Ovary (tissue), 3 donors: ENCODE measurements at regions not wholly inside any gene's neighbourhood (a gene's known extent, or its start where the extent isn't known, plus 50 kb on each side); places are given as distances from the start of the nearest gene placed in this dataset.

Source experiments
- POLR2A ChIP-seq: fragments of 450-650 bp; IDR thresholded peaks from one replicate; pipeline ENCODE4 v1.6.1; 2017; ENCODE audit warnings: antibody characterized with exemption, mild to moderate bottlenecking, moderate library complexity
- TF ChIP-seq, protein P1 (sequence below), 3 donors: fragments of 450-650 bp in 2 of 3; fragments of 200-600 bp in 1 of 3; IDR thresholded peaks; one replicate each; pipeline versions ENCODE4 v1.5.1 to v1.8.0; 2016 to 2022; ENCODE audit warnings: antibody characterized with exemption in 3 of 3, mild to moderate bottlenecking in 1 of 3
- donor health status: DM: no; HTN: no; CAD: no.

DNA sequence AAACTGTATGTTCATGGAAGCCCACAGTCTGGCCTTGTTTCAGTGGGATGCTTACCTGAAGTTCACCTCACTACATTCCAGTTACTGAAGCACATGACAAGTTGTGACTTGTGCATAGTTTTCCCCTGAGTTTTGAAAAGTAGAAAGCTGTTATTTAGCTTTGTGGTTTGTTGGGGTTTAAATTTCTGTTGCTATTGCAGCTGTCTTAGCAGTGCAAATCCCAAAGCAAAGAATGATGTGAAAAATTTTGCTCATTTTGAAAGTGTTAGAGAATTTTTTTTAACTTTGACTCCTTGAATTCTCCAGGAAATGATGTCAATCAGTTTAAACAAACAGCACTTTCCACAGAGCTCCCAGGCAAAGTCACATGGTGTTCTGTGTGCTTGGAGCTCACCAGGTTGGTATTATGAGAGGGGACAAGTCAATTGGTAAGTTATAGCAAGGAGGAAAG, 268.4 kb downstream of the ADGRG6 start:
- TF ChIP-seq, protein P1, sequence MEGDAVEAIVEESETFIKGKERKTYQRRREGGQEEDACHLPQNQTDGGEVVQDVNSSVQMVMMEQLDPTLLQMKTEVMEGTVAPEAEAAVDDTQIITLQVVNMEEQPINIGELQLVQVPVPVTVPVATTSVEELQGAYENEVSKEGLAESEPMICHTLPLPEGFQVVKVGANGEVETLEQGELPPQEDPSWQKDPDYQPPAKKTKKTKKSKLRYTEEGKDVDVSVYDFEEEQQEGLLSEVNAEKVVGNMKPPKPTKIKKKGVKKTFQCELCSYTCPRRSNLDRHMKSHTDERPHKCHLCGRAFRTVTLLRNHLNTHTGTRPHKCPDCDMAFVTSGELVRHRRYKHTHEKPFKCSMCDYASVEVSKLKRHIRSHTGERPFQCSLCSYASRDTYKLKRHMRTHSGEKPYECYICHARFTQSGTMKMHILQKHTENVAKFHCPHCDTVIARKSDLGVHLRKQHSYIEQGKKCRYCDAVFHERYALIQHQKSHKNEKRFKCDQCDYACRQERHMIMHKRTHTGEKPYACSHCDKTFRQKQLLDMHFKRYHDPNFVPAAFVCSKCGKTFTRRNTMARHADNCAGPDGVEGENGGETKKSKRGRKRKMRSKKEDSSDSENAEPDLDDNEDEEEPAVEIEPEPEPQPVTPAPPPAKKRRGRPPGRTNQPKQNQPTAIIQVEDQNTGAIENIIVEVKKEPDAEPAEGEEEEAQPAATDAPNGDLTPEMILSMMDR (IDR thresholded peaks at IDR 0.05), result no peak
- no peak for TF ChIP-seq POLR2A
